Astrocyte (in vitro differentiated cells and primary cell): ENCODE measurements at regions not wholly inside any gene's neighbourhood (a gene's known extent, or its start where the extent isn't known, plus 50 kb on each side); places are given as distances from the start of the nearest gene placed in this dataset.
"Not testable (repeated sequence)": the region's sequence is repeated elsewhere in the genome, so short reads cannot be mapped to it uniquely, and the experiment has no call there.

Experiments
- DNase-seq: peaks from one replicate; pipeline ENCODE4 v3.0.0-alpha.2; 2010; ENCODE audit warnings: low read depth
- FAIRE-seq: peaks from 2 replicates; lab custom pipeline; 2011; peaks lifted over from hg19 to GRCh38; lab: Jason Lieb, UNC
- H2AFZ ChIP-seq: 2 replicates; pipeline ENCODE4 v1.6.0; 2012; ENCODE audit warnings: low read depth, low read length, inconsistent platforms
- H3K27ac ChIP-seq: 2 replicates; pipeline ENCODE4 v1.5.1; 2011; ENCODE audit warnings: low read depth, low read length, inconsistent platforms
- H3K27me3 ChIP-seq: 2 replicates; pipeline ENCODE4 v1.6.0; 2011; ENCODE audit warnings: low read length, inconsistent platforms; ENCODE audit not compliant: insufficient read depth
- H3K36me3 ChIP-seq: 2 replicates; pipeline ENCODE4 v1.5.1; 2011; ENCODE audit warnings: low read length, inconsistent platforms; ENCODE audit not compliant: insufficient read depth
- H3K4me1 ChIP-seq: 2 replicates; pipeline ENCODE4 v1.5.1; 2011; ENCODE audit warnings: low read length, inconsistent platforms; ENCODE audit not compliant: insufficient read depth
- H3K4me2 ChIP-seq: 2 replicates; pipeline ENCODE4 v1.6.0; 2012; ENCODE audit warnings: low read length, inconsistent platforms
- H3K4me3 ChIP-seq: 2 replicates; pipeline ENCODE4 v1.5.1; 2011; ENCODE audit warnings: low read depth, mild to moderate bottlenecking, low read length, inconsistent platforms; ENCODE audit not compliant: insufficient read depth
- H3K79me2 ChIP-seq: 2 replicates; pipeline ENCODE4 v1.6.0; 2012; ENCODE audit warnings: mild to moderate bottlenecking, low read length, inconsistent platforms; ENCODE audit not compliant: insufficient read depth
- H3K9ac ChIP-seq: 2 replicates; pipeline ENCODE4 v1.6.0; 2012; ENCODE audit warnings: mild to moderate bottlenecking, low read length, inconsistent platforms
- H3K9me3 ChIP-seq: 2 replicates; pipeline ENCODE4 v1.5.1; 2012; ENCODE audit warnings: low read depth, mild to moderate bottlenecking, low read length, inconsistent platforms; ENCODE audit not compliant: insufficient read depth
- H4K20me1 ChIP-seq: 2 replicates; pipeline ENCODE4 v1.6.0; 2012; ENCODE audit warnings: low read length, inconsistent platforms; ENCODE audit not compliant: insufficient read depth
- H3K27ac Mint-ChIP-seq: one replicate; pipeline ENCODE4 v1.8.0; 2021; ENCODE audit warnings: mild to moderate bottlenecking, mixed read lengths; ENCODE audit not compliant: unreplicated experiment
- H3K27me3 Mint-ChIP-seq: one replicate; pipeline ENCODE4 v1.8.0; 2021; ENCODE audit warnings: low read depth, mixed read lengths; ENCODE audit not compliant: unreplicated experiment
- H3K36me3 Mint-ChIP-seq: one replicate; pipeline ENCODE4 v1.8.0; 2021; ENCODE audit warnings: low read depth, mixed read lengths; ENCODE audit not compliant: unreplicated experiment
- H3K4me1 Mint-ChIP-seq: one replicate; pipeline ENCODE4 v1.8.0; 2021; ENCODE audit warnings: low read depth, mixed read lengths; ENCODE audit not compliant: unreplicated experiment
- H3K4me3 Mint-ChIP-seq: one replicate; pipeline ENCODE4 v1.8.0; 2021; ENCODE audit warnings: mild to moderate bottlenecking, moderate library complexity, mixed read lengths; ENCODE audit not compliant: unreplicated experiment
- H3K9me3 Mint-ChIP-seq: one replicate; pipeline ENCODE4 v1.8.0; 2021; ENCODE audit warnings: mild to moderate bottlenecking, mixed read lengths; ENCODE audit not compliant: unreplicated experiment
- CTCF ChIP-seq: IDR thresholded peaks from 2 replicates; pipeline ENCODE4 v1.5.1; 2011; ENCODE audit warnings: low read depth, mild to moderate bottlenecking, inconsistent platforms, low read length, moderate library complexity; ENCODE audit not compliant: insufficient read depth
- EZH2 ChIP-seq: IDR thresholded peaks from 2 replicates; pipeline ENCODE4 v1.6.1; 2012; ENCODE audit warnings: mild to moderate bottlenecking, low read length, inconsistent platforms; ENCODE audit not compliant: insufficient read depth

- Histone ChIP-seq H3K79me2 (no peaks in the 10 kb centered on the region), H3K9me3 (peaks cover 3% of the 10 kb centered on the region), H3K36me3 (no peaks in the 10 kb centered on the region), H3K27ac (no peak overlapping the region), H4K20me1 (no peaks in the 10 kb centered on the region), H3K9ac (no peak overlapping the region), H2AFZ (no peak overlapping the region), H3K4me2 (no peak overlapping the region), H3K27me3 (no peaks in the 10 kb centered on the region), H3K4me3 (no peak overlapping the region), H3K4me1 (no peaks in the 10 kb centered on the region)
- Mint-ChIP-seq H3K4me1 (no peaks in the 10 kb centered on the region), H3K4me3 (no peak overlapping the region), H3K9me3 (peaks cover 14% of the 10 kb centered on the region), H3K27ac (no peak overlapping the region), H3K27me3 (no peaks in the 10 kb centered on the region), H3K36me3 (no peaks in the 10 kb centered on the region)
- TF ChIP-seq CTCF (no peak), EZH2 (no peak)
- FAIRE-seq (no peak), DNase-seq (no peak)
These were observed 107.7 kb upstream of the ADO start for GRCh38 chr10:62696798-62697197.

- DNase-seq (no peak), FAIRE-seq (no peak)
- H3K4me2 ChIP-seq, result no peak overlapping the region
- H3K27ac ChIP-seq, result no peak overlapping the region
- H3K79me2 ChIP-seq, result no peaks in the 10 kb centered on the region
- Mint-ChIP-seq H3K4me3 (no peak overlapping the region), H3K36me3 (peaks cover 2% of the 10 kb centered on the region), H3K27me3 (peaks cover 2% of the 10 kb centered on the region), H3K4me1 (no peaks in the 10 kb centered on the region), H3K27ac (no peak overlapping the region), H3K9me3 (peaks cover 20% of the 10 kb centered on the region)
- no peak overlapping the region for H3K4me3 ChIP-seq
- H3K27me3 ChIP-seq, result no peaks in the 10 kb centered on the region
- H3K9ac ChIP-seq, result no peak overlapping the region
- no peaks in the 10 kb centered on the region for H3K4me1 ChIP-seq
- no peaks in the 10 kb centered on the region for H3K36me3 ChIP-seq
- TF ChIP-seq CTCF, result no peak
- no peak for TF ChIP-seq EZH2
- H2AFZ ChIP-seq, result no peak overlapping the region
- no peaks in the 10 kb centered on the region for H4K20me1 ChIP-seq
- H3K9me3 ChIP-seq, result peaks cover 3% of the 10 kb centered on the region
These were observed 105.4 kb upstream of the ADO start for GRCh38 chr10:62699148-62699547.

- not testable (repeated sequence) for FAIRE-seq, DNase-seq
These were observed 100.4 kb upstream of the ADO start for GRCh38 chr10:62704121-62704520.

More at GRCh38 chr10:62704121-62704520, 100.4 kb upstream of the ADO start:
- H3K36me3 ChIP-seq, H3K27ac ChIP-seq, H3K4me3 ChIP-seq, H4K20me1 ChIP-seq, H3K36me3 Mint-ChIP-seq, H3K27me3 Mint-ChIP-seq, H3K4me1 Mint-ChIP-seq, H2AFZ ChIP-seq, H3K27me3 ChIP-seq, H3K4me2 ChIP-seq, H3K4me1 ChIP-seq, H3K79me2 ChIP-seq, H3K4me3 Mint-ChIP-seq, H3K9me3 ChIP-seq, H3K9ac ChIP-seq, H3K27ac Mint-ChIP-seq: not testable (repeated sequence)
- peaks cover 23% of the 10 kb centered on the region for H3K9me3 Mint-ChIP-seq
